ENCODE measurements at regions not wholly inside any gene's neighbourhood (a gene's known extent, or its start where the extent isn't known, plus 50 kb on each side); places are given as distances from the start of the nearest gene placed in this dataset.

GRCh38 chr4:35237924-35238323 is 1006.4 kb downstream of the ARAP2 start:
- POLR2A ChIA-PET: no interaction called here
- CTCF ChIA-PET: no interaction called here
- ATAC-seq: no peak
- Histone ChIP-seq H3K4me2 (no peak overlapping the region), H3K9me3 (no peaks in the 10 kb centered on the region), H3K4me1 (no peaks in the 10 kb centered on the region), H3K27ac (no peak overlapping the region), H3K4me3 (no peak overlapping the region)
- TF ChIP-seq POLR2A (IDR thresholded peaks at IDR 0.05; ENCODE audit: low read length) (no peak), RNF2 (IDR thresholded peaks at IDR 0.05; ENCODE audit: borderline replicate concordance, low read depth) (no peak), USF2 (IDR thresholded peaks at IDR 0.05) (no peak), JUNB (IDR thresholded peaks at IDR 0.05) (no peak), HMGXB4 (CRISPR knock-in tag; IDR thresholded peaks at IDR 0.05; ENCODE audit: borderline replicate concordance) (no peak), HOXA7 (CRISPR knock-in tag; IDR thresholded peaks at IDR 0.05) (no peak)
- DNase-seq (ENCODE audit: low read depth in 1 of 2, low spot score in 1 of 2): no peak
- no peak for FAIRE-seq
- WGBS (ENCODE audit: missing lambda C conversion rate): 18% methylated on average over 4 of the region's 4 CpGs

- TF ChIP-seq ELK1 (IDR thresholded peaks at IDR 0.05; ENCODE audit: low read depth, low read length) (no peak), MAX (IDR thresholded peaks at IDR 0.05) (no peak), REST (IDR thresholded peaks at IDR 0.05) (no peak), E2F6 (IDR thresholded peaks at IDR 0.05; ENCODE audit: borderline replicate concordance, low read depth) (no peak), MYC (IDR thresholded peaks at IDR 0.05; ENCODE audit: borderline replicate concordance, low read length) (no peak)
- FAIRE-seq (no peak), ATAC-seq (no peak), DNase-seq (ENCODE audit: low read depth in 1 of 2, low spot score in 1 of 2) (no peak)
- H3K4me1 ChIP-seq: no peaks in the 10 kb centered on the region
- ChIA-PET POLR2A (no interaction called here), CTCF (no interaction called here)
- H3K4me2 ChIP-seq: no peak overlapping the region
- no peaks in the 10 kb centered on the region for H3K9me3 ChIP-seq
- H3K27ac ChIP-seq: no peak overlapping the region
- no peak overlapping the region for H3K4me3 ChIP-seq
Measured at GRCh38 chr4:35238793-35239192, 1005.5 kb downstream of the ARAP2 start.

- FAIRE-seq (no peak), DNase-seq (ENCODE audit: low read depth in 1 of 2, low spot score in 1 of 2) (no peak), ATAC-seq (no peak)
- Histone ChIP-seq H3K4me2 (no peak overlapping the region), H3K9me3 (no peaks in the 10 kb centered on the region), H3K4me3 (no peak overlapping the region), H3K27ac (no peak overlapping the region), H3K4me1 (no peaks in the 10 kb centered on the region)
- WGBS (ENCODE audit: missing lambda C conversion rate): 66% methylated on average over 1 of the region's 1 CpG
- CTCF ChIA-PET: no interaction called here
- POLR2A ChIA-PET: no interaction called here
- no peak for TF ChIP-seq REST (IDR thresholded peaks at IDR 0.05)
- TF ChIP-seq EHF (CRISPR knock-in tag; IDR thresholded peaks at IDR 0.05): no peak
- no peak for TF ChIP-seq SMC3 (IDR thresholded peaks at IDR 0.05)
Measured at GRCh38 chr4:35246493-35246892, 997.8 kb downstream of the ARAP2 start.
